IPS-15b (cell line): ENCODE measurements at regions not wholly inside any gene's neighbourhood (a gene's known extent, or its start where the extent isn't known, plus 50 kb on each side); places are given as distances from the start of the nearest gene placed in this dataset.
"Not testable (repeated sequence)": the region's sequence is repeated elsewhere in the genome, so short reads cannot be mapped to it uniquely, and the experiment has no call there.

Experiments used
- H3K27me3 ChIP-seq: one replicate; pipeline ENCODE4 v1.6.1; 2013; ENCODE audit warnings: low read length; ENCODE audit not compliant: control insufficient read depth, insufficient read depth
- H3K36me3 ChIP-seq: one replicate; pipeline ENCODE4 v1.6.1; 2013; ENCODE audit warnings: low read length; ENCODE audit not compliant: control insufficient read depth, insufficient read depth
- H3K4me1 ChIP-seq: one replicate; pipeline ENCODE4 v1.6.1; 2013; ENCODE audit warnings: mild to moderate bottlenecking, low read length; ENCODE audit not compliant: control insufficient read depth, insufficient read depth
- H3K4me3 ChIP-seq: one replicate; pipeline ENCODE4 v1.5.1; 2013; ENCODE audit warnings: low read depth, low read length
- H3K9ac ChIP-seq: one replicate; pipeline ENCODE4 v1.6.1; 2013; ENCODE audit warnings: low read depth, mild to moderate bottlenecking, low read length
- H3K9me3 ChIP-seq: one replicate; pipeline ENCODE4 v1.6.1; 2013; ENCODE audit warnings: mild to moderate bottlenecking, low read length; ENCODE audit not compliant: control insufficient read depth, insufficient read depth

GRCh38 chr2:44106509-44106908, 62.2 kb upstream of the PPM1B start:
- H3K9ac ChIP-seq, H3K36me3 ChIP-seq, H3K27me3 ChIP-seq, H3K4me1 ChIP-seq, H3K9me3 ChIP-seq, H3K4me3 ChIP-seq: not testable (repeated sequence)

DNA sequence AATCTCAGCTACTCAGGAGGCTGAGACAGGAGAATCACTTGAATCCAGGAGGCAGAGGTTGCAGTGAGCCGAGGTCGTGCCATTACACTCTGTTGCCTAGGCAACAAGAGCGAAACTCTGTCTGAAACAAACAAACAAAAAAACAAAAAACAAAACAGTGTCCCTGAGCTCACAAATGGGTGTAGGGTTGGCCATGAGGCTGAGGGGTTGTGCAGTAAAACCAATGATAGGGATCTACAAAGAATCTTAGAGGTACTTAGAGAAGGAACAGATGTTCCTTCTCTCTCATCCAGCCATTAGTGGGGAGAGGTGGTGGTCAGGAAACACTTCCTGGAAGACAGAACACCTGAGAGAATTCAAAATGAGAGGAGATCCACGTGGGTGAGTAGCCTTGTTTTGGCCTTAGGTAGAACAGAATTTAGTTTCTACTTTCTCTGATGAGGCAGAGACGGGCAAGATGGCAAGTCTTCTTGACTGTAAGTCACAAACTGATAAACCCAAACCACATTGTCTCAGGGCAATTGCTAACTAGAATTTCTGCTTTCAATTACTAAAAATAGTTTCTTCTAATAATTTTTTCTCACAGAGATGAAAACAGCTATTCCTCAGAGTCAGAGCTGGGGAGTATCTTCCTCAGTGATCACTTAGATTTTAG, 61.5 kb upstream of the PPM1B start:
- no peaks in the 10 kb centered on the region for H3K4me1 ChIP-seq
- no peak overlapping the region for H3K9ac ChIP-seq
- no peak overlapping the region for H3K4me3 ChIP-seq
- no peaks in the 10 kb centered on the region for H3K36me3 ChIP-seq
- no peaks in the 10 kb centered on the region for H3K9me3 ChIP-seq
- H3K27me3 ChIP-seq, result no peaks in the 10 kb centered on the region

DNA sequence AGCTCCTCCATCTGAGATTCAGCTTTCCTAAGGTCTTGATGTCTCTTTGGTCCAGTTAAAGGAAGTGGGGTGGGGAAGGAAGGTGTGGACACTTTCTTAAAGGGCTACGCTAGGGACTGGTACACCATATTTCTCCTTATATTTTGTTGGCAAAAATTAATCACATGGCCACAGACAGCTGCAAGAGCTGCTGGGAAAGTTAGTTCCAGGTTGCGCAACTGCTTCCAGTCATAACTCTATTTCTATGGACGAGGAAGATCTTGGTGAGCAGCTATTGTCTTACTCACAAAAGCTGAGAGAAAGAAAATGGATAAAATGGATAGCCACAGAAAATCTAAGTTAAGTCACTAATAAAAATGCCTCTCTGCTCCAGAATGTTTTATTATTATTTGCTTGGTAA, 60.7 kb upstream of the PPM1B start:
- H3K36me3 ChIP-seq, result no peaks in the 10 kb centered on the region
- H3K4me3 ChIP-seq, result no peak overlapping the region
- H3K9me3 ChIP-seq, result no peaks in the 10 kb centered on the region
- H3K27me3 ChIP-seq, result no peaks in the 10 kb centered on the region
- no peak overlapping the region for H3K9ac ChIP-seq
- no peaks in the 10 kb centered on the region for H3K4me1 ChIP-seq

DNA sequence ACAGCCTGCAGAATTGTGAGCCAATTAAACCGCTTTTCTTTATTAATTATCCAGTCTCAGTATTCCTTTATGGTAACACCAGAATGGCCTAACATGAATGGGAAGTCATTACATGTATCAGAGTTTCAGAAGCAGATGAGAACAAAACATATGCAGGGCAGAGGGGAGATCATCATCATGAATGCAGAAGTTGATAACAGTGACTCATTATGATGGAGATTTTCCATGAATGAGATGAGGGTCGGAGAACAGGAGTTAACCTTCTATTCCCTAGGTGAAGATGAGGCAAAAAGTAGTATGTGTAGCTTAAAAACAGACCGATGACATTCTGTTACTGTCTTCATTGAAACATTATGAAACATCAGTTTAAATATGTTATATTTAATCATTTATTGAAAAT, 59.5 kb upstream of the PPM1B start:
- Histone ChIP-seq H3K27me3 (no peaks in the 10 kb centered on the region), H3K4me1 (no peaks in the 10 kb centered on the region), H3K36me3 (no peaks in the 10 kb centered on the region), H3K9me3 (no peaks in the 10 kb centered on the region), H3K9ac (no peak overlapping the region), H3K4me3 (no peak overlapping the region)

GRCh38 chr2:44110444-44110843, 58.2 kb upstream of the PPM1B start:
- Histone ChIP-seq H3K9me3 (no peaks in the 10 kb centered on the region), H3K4me3 (no peak overlapping the region), H3K4me1 (no peaks in the 10 kb centered on the region), H3K36me3 (no peaks in the 10 kb centered on the region), H3K9ac (no peak overlapping the region), H3K27me3 (no peaks in the 10 kb centered on the region)

GRCh38 chr2:44112096-44112495, 56.6 kb upstream of the PPM1B start:
- no peaks in the 10 kb centered on the region for H3K27me3 ChIP-seq
- H3K9me3 ChIP-seq, result no peaks in the 10 kb centered on the region
- no peaks in the 10 kb centered on the region for H3K4me1 ChIP-seq
- no peaks in the 10 kb centered on the region for H3K36me3 ChIP-seq
- H3K4me3 ChIP-seq, result no peak overlapping the region
- no peak overlapping the region for H3K9ac ChIP-seq

DNA sequence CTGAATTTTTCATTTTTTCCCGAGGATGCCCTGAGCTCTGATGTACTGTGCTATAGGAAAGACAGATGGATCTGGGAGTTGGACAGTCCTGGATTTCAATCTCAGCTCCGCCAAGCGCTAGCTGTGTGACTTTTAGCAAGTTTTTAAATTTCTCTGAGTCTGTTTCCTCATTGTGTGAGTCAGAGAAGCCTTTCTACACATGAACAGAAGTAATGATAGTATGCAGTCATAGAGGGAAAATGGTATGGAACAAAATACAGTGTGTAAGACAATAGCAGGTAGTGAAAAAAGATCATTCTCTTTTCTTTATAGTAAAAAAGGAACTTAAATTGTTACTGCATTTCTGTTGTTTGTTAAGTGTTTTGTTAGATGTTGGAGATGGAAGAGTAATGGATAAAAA, 52.4 kb upstream of the PPM1B start:
- no peaks in the 10 kb centered on the region for H3K4me1 ChIP-seq
- H3K9ac ChIP-seq, result no peak overlapping the region
- no peak overlapping the region for H3K4me3 ChIP-seq
- no peaks in the 10 kb centered on the region for H3K9me3 ChIP-seq
- H3K36me3 ChIP-seq, result no peaks in the 10 kb centered on the region
- H3K27me3 ChIP-seq, result no peaks in the 10 kb centered on the region

DNA sequence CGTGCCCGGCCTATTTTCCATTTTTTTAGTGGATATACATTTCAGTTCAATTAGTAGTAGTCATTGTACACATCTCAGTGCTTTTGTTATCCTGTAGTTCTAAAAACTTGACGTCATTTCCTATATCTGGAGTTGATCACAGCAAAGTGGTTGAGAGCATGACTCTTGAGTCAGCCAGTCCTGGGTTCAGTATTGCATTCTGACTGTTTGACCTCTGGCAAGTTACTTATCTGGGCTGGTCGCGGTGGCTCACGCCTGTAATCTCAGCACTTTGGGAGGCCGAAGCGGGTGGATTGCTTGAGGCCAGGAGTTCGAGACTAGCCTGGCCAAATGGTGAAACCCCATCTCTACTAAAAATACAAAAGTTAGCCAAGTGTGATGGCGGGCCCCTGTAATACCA, 50.4 kb upstream of the PPM1B start:
- H3K9ac ChIP-seq, result no peak overlapping the region

More for the DNA sequence above, 50.4 kb upstream of the PPM1B start:
- H3K27me3 ChIP-seq, result no peaks in the 10 kb centered on the region
- no peak overlapping the region for H3K4me3 ChIP-seq
- no peaks in the 10 kb centered on the region for H3K9me3 ChIP-seq
- H3K4me1 ChIP-seq, result no peaks in the 10 kb centered on the region
- H3K36me3 ChIP-seq, result no peaks in the 10 kb centered on the region
